D341Med (cell line): ENCODE measurements at regions not wholly inside any gene's neighbourhood (a gene's known extent, or its start where the extent isn't known, plus 50 kb on each side); places are given as distances from the start of the nearest gene placed in this dataset.
A peak's percentile ranks its signal among the peaks of the same experiment; 100 is the strongest.
"Not testable (repeated sequence)": the region's sequence is repeated elsewhere in the genome, so short reads cannot be mapped to it uniquely, and the experiment has no call there.

Experiments
- DNase-seq: peaks from one replicate; pipeline ENCODE4 v3.0.0; 2012; ENCODE audit warnings: low spot score

GRCh38 chr5:29042152-29042551 is 2003.8 kb upstream of the CDH9 start:
- no peak for DNase-seq

GRCh38 chr5:29040404-29040803 is 2002.0 kb upstream of the CDH9 start:
- DNase-seq = no peak

GRCh38 chr5:29039994-29040393 is 2001.6 kb upstream of the CDH9 start:
- DNase-seq = no peak

- DNase-seq = no peak
Measured at GRCh38 chr5:29037716-29038115, 1999.3 kb upstream of the CDH9 start.

GRCh38 chr5:29024052-29024451 is 1985.7 kb upstream of the CDH9 start:
- no peak for DNase-seq

GRCh38 chr5:29023541-29023940 is 1985.2 kb upstream of the CDH9 start:
- DNase-seq = no peak

- DNase-seq = no peak
Measured at GRCh38 chr5:29017501-29017900, 1979.1 kb upstream of the CDH9 start.

- DNase-seq = peak; percentile 12
Measured at GRCh38 chr5:29016067-29016466, 1977.7 kb upstream of the CDH9 start.

GRCh38 chr5:29015523-29015922 is 1977.1 kb upstream of the CDH9 start:
- no peak for DNase-seq

GRCh38 chr5:29005386-29005785 is 1967.0 kb upstream of the CDH9 start:
- no peak for DNase-seq

- no peak for DNase-seq
Measured at GRCh38 chr5:29002481-29002880, 1964.1 kb upstream of the CDH9 start.

GRCh38 chr5:29001666-29002065 is 1963.3 kb upstream of the CDH9 start:
- DNase-seq = no peak

GRCh38 chr5:28984639-28985038 is 1946.3 kb upstream of the CDH9 start:
- DNase-seq = no peak

- no peak for DNase-seq
Measured at GRCh38 chr5:28975508-28975907, 1937.1 kb upstream of the CDH9 start.

- DNase-seq = no peak
Measured at GRCh38 chr5:28967848-28968247, 1929.5 kb upstream of the CDH9 start.

- no peak for DNase-seq
Measured at GRCh38 chr5:28961816-28962215, 1923.4 kb upstream of the CDH9 start.

GRCh38 chr5:28958581-28958980 is 1920.2 kb upstream of the CDH9 start:
- DNase-seq = no peak

GRCh38 chr5:28957450-28957849 is 1919.1 kb upstream of the CDH9 start:
- no peak for DNase-seq

GRCh38 chr5:28954074-28954473 is 1915.7 kb upstream of the CDH9 start:
- no peak for DNase-seq

- no peak for DNase-seq
Measured at GRCh38 chr5:28947865-28948264, 1909.5 kb upstream of the CDH9 start.

- no peak for DNase-seq
Measured at GRCh38 chr5:28945859-28946258, 1907.5 kb upstream of the CDH9 start.

- not testable (repeated sequence) for DNase-seq
Measured at GRCh38 chr5:28929366-28929765, 1891.0 kb upstream of the CDH9 start.

- DNase-seq = not testable (repeated sequence)
Measured at GRCh38 chr5:28928327-28928790, 1890.0 kb upstream of the CDH9 start.

GRCh38 chr5:28927559-28928326 is 1889.4 kb upstream of the CDH9 start:
- DNase-seq = no peak
